Left kidney (tissue), 1 donor: ENCODE measurements at regions not wholly inside any gene's neighbourhood (a gene's known extent, or its start where the extent isn't known, plus 50 kb on each side); places are given as distances from the start of the nearest gene placed in this dataset.
"Not testable (repeated sequence)": the region's sequence is repeated elsewhere in the genome, so short reads cannot be mapped to it uniquely, and the experiment has no call there.

Experiments used
- DNase-seq: peaks from one replicate; pipeline ENCODE4 v3.0.0-alpha.2; 2013

- DNase-seq: no peak
These were observed 192.6 kb downstream of the TTC6 start for GRCh38 chr14:37787879-37788494.

- peak; percentile 31 for DNase-seq
These were observed 196.1 kb downstream of the TTC6 start for GRCh38 chr14:37791384-37792036.

- no peak for DNase-seq
These were observed 196.7 kb downstream of the TTC6 start for GRCh38 chr14:37792124-37792523.

GRCh38 chr14:37796703-37797416 is 201.4 kb downstream of the TTC6 start:
- no peak for DNase-seq

- no peak for DNase-seq
These were observed 202.2 kb downstream of the TTC6 start for GRCh38 chr14:37797675-37798074.

- DNase-seq: no peak
These were observed 212.3 kb downstream of the TTC6 start for GRCh38 chr14:37807722-37808121.

GRCh38 chr14:37810094-37810801 is 214.8 kb downstream of the TTC6 start:
- no peak for DNase-seq

GRCh38 chr14:37813732-37814131 is 218.3 kb downstream of the TTC6 start:
- DNase-seq: no peak

- no peak for DNase-seq
These were observed 220.7 kb downstream of the TTC6 start for GRCh38 chr14:37816135-37816534.

GRCh38 chr14:37816743-37817295 is 221.4 kb downstream of the TTC6 start:
- no peak for DNase-seq

- no peak for DNase-seq
These were observed 224.0 kb downstream of the TTC6 start for GRCh38 chr14:37819155-37820015.

- not testable (repeated sequence) for DNase-seq
These were observed 225.4 kb downstream of the TTC6 start for GRCh38 chr14:37820810-37821209.

- DNase-seq: no peak
These were observed 229.7 kb downstream of the TTC6 start for GRCh38 chr14:37824939-37825712.

GRCh38 chr14:37826869-37827268 is 231.4 kb downstream of the TTC6 start:
- DNase-seq: no peak

GRCh38 chr14:37830271-37830670 is 234.8 kb downstream of the TTC6 start:
- no peak for DNase-seq

GRCh38 chr14:37834275-37834674 is 238.8 kb downstream of the TTC6 start:
- DNase-seq: no peak

GRCh38 chr14:37838778-37839177 is 243.3 kb downstream of the TTC6 start:
- DNase-seq: not testable (repeated sequence)

- not testable (repeated sequence) for DNase-seq
These were observed 245.6 kb downstream of the TTC6 start for GRCh38 chr14:37841039-37841438.

GRCh38 chr14:37842106-37842505 is 246.7 kb downstream of the TTC6 start:
- DNase-seq: no peak

- no peak for DNase-seq
These were observed 248.7 kb downstream of the TTC6 start for GRCh38 chr14:37843954-37844607.
